ENCODE measurements at regions not wholly inside any gene's neighbourhood (a gene's known extent, or its start where the extent isn't known, plus 50 kb on each side); places are given as distances from the start of the nearest gene placed in this dataset.
A peak's percentile ranks its signal among the peaks of the same experiment; 100 is the strongest.

- H2AFZ ChIP-seq (ENCODE audit: low read length) = no peak overlapping the region
- POLR2A ChIA-PET (ENCODE audit: unreplicated experiment) = no interaction called here
Observed at GRCh38 chr2:14828223-14828622, 195.7 kb downstream of the LRATD1 start.

GRCh38 chr2:14828968-14829367 is 196.5 kb downstream of the LRATD1 start:
- Histone ChIP-seq H2AFZ (ENCODE audit: low read length) (no peak overlapping the region), H3K9ac (ENCODE audit: low read length) (no peak overlapping the region), H3K4me2 (ENCODE audit: low read length) (no peak overlapping the region), H3K79me2 (ENCODE audit: low read length) (no peaks in the 10 kb centered on the region), H3K36me3 (ENCODE audit: low read depth, low read length) (no peaks in the 10 kb centered on the region), H4K20me1 (ENCODE audit: low read length) (no peaks in the 10 kb centered on the region), H3K4me3 (ENCODE audit: low read length) (no peak overlapping the region), H3K4me1 (ENCODE audit: insufficient read depth, low read length) (peaks cover 21% of the 10 kb centered on the region), H3F3A (ENCODE audit: low read length, unreplicated experiment) (no peaks in the 10 kb centered on the region), H3K27ac (ENCODE audit: low read length) (no peak overlapping the region), H3K27me3 (ENCODE audit: low read length) (no peaks in the 10 kb centered on the region), H3K9me2 (replicated peaks; ENCODE audit: low read length) (no peaks in the 10 kb centered on the region), H3K9me3 (ENCODE audit: low read length) (no peaks in the 10 kb centered on the region)
- intact Hi-C loops (cut with micrococcal nuclease) = no loop called here
- DNase-seq = no peak
- ATAC-seq = no peak
- no peak for TF ChIP-seq CTCF (conservative IDR thresholded peaks at IDR 0.05; ENCODE audit: low read depth, low read length)
- TF ChIP-seq EZH2 (IDR thresholded peaks at IDR 0.05; ENCODE audit: low read length, unreplicated experiment) = no peak
- TF ChIP-seq EZH2phosphoT487 (IDR thresholded peaks at IDR 0.05; ENCODE audit: borderline replicate concordance, low read length) = no peak
- ChIA-PET CTCF (no interaction called here), POLR2A (ENCODE audit: unreplicated experiment) (no interaction called here)
- BruUV-seq (replicated peaks) = no TSS peak

More at GRCh38 chr2:14828223-14828622, 195.7 kb downstream of the LRATD1 start:
- H3K9ac ChIP-seq (ENCODE audit: low read length) = no peak overlapping the region
- no peaks in the 10 kb centered on the region for H3K9me2 ChIP-seq (replicated peaks; ENCODE audit: low read length)
- H3K9me3 ChIP-seq (ENCODE audit: low read length) = no peaks in the 10 kb centered on the region
- H3F3A ChIP-seq (ENCODE audit: low read length, unreplicated experiment) = no peaks in the 10 kb centered on the region
- CTCF ChIA-PET = no interaction called here
- no peaks in the 10 kb centered on the region for H4K20me1 ChIP-seq (ENCODE audit: low read length)
- H3K79me2 ChIP-seq (ENCODE audit: low read length) = no peaks in the 10 kb centered on the region
- H3K27me3 ChIP-seq (ENCODE audit: low read length) = no peaks in the 10 kb centered on the region
- no peaks in the 10 kb centered on the region for H3K36me3 ChIP-seq (ENCODE audit: low read depth, low read length)
- intact Hi-C loops (cut with micrococcal nuclease) = no loop called here
- no peak overlapping the region for H3K27ac ChIP-seq (ENCODE audit: low read length)
- no peak overlapping the region for H3K4me3 ChIP-seq (ENCODE audit: low read length)
- ATAC-seq (no peak), DNase-seq (no peak)
- 0 out of 2 replicates have a peak overlapping the region, but pooled peaks have one; percentile 19 for H3K4me2 ChIP-seq (ENCODE audit: low read length)
- no TSS peak for BruUV-seq (replicated peaks)
- TF ChIP-seq EZH2phosphoT487 (IDR thresholded peaks at IDR 0.05; ENCODE audit: borderline replicate concordance, low read length) (no peak), CTCF (conservative IDR thresholded peaks at IDR 0.05; ENCODE audit: low read depth, low read length) (no peak), EZH2 (IDR thresholded peaks at IDR 0.05; ENCODE audit: low read length, unreplicated experiment) (no peak)
- peaks cover 21% of the 10 kb centered on the region for H3K4me1 ChIP-seq (ENCODE audit: insufficient read depth, low read length)

- Histone ChIP-seq H2AFZ (ENCODE audit: low read length) (no peak overlapping the region), H3K9me3 (ENCODE audit: low read length) (no peaks in the 10 kb centered on the region), H4K20me1 (ENCODE audit: low read length) (no peaks in the 10 kb centered on the region), H3K4me3 (ENCODE audit: low read length) (no peak overlapping the region), H3K4me2 (ENCODE audit: low read length) (no peak overlapping the region), H3K9ac (ENCODE audit: low read length) (no peak overlapping the region), H3K36me3 (ENCODE audit: low read depth, low read length) (no peaks in the 10 kb centered on the region), H3K79me2 (ENCODE audit: low read length) (no peaks in the 10 kb centered on the region), H3F3A (ENCODE audit: low read length, unreplicated experiment) (no peaks in the 10 kb centered on the region), H3K27me3 (ENCODE audit: low read length) (no peaks in the 10 kb centered on the region), H3K4me1 (ENCODE audit: insufficient read depth, low read length) (peaks cover 20% of the 10 kb centered on the region), H3K9me2 (replicated peaks; ENCODE audit: low read length) (no peaks in the 10 kb centered on the region), H3K27ac (ENCODE audit: low read length) (no peak overlapping the region)
- CTCF ChIA-PET = interaction anchor here (0.5 kb wide), 3 partner anchors 144 to 1171 kb away, joined by 3 read pairs; no protein-coding TSS in a partner anchor
- intact Hi-C loops (cut with micrococcal nuclease) = loop anchor here (1.0 kb wide), 2 partner anchors 196 to 403 kb away; no protein-coding TSS in a partner anchor
- no TSS peak for BruUV-seq (replicated peaks)
- ATAC-seq = peak; percentile 42; the same call in 1 of the 2 replicates
- peak; percentile 63 for TF ChIP-seq CTCF (conservative IDR thresholded peaks at IDR 0.05; ENCODE audit: low read depth, low read length)
- no peak for TF ChIP-seq EZH2phosphoT487 (IDR thresholded peaks at IDR 0.05; ENCODE audit: borderline replicate concordance, low read length)
- TF ChIP-seq EZH2 (IDR thresholded peaks at IDR 0.05; ENCODE audit: low read length, unreplicated experiment) = no peak
- peak; percentile 41 for DNase-seq
- POLR2A ChIA-PET (ENCODE audit: unreplicated experiment) = no interaction called here
Observed at GRCh38 chr2:14831458-14831857, 198.9 kb downstream of the LRATD1 start.

All from PC-3 (cell line).